Left lung (tissue), 4 donors: ENCODE measurements at regions not wholly inside any gene's neighbourhood (a gene's known extent, or its start where the extent isn't known, plus 50 kb on each side); places are given as distances from the start of the nearest gene placed in this dataset.

Experiments used
- ATAC-seq: fragments of 200-7000 bp; cut with Tn5 transposase; one replicate; pipeline ENCODE4 v1.9.1; 2020; ENCODE audit warnings: moderate library complexity
- DNase-seq, 4 donors: peaks; one replicate each; pipeline ENCODE4 v3.0.0-alpha.2; 2013 to 2020
- H3K27ac ChIP-seq, 2 donors: fragments of 200-600 bp; sonication (generic) in 1 of 2; one replicate each; pipeline versions ENCODE4 v1.5.0 to v1.8.0; 2020 to 2021
- H3K27me3 ChIP-seq, 2 donors: fragments of 200-600 bp; sonication (generic) in 1 of 2; one replicate each; pipeline versions ENCODE4 v1.5.0 to v1.8.0; 2020 to 2021
- H3K36me3 ChIP-seq, 2 donors: fragments of 200-600 bp; sonication (generic) in 1 of 2; one replicate each; pipeline versions ENCODE4 v1.5.0 to v1.8.0; 2020 to 2021
- H3K4me1 ChIP-seq, 2 donors: fragments of 200-600 bp; one replicate each; pipeline ENCODE4 v1.8.0; 2021
- H3K4me3 ChIP-seq, 2 donors: fragments of 200-600 bp; sonication (generic) in 1 of 2; one replicate each; pipeline versions ENCODE4 v1.5.0 to v1.8.0; 2020 to 2021; ENCODE audit warnings: mild to moderate bottlenecking in 1 of 2
- H3K9me3 ChIP-seq, 2 donors: fragments of 200-600 bp; sonication (generic) in 1 of 2; one replicate each; pipeline versions ENCODE4 v1.5.0 to v1.8.0; 2020 to 2021
- CTCF ChIP-seq, 2 donors: fragments of 200-600 bp; sonication (generic) in 1 of 2; IDR thresholded peaks; one replicate each; pipeline versions ENCODE4 v1.5.0 to v1.8.0; 2021; ENCODE audit warnings: antibody characterized with exemption in 2 of 2
- intact Hi-C, 2 donors: fragments of 100-400 bp; cut with DNase I; formaldehyde crosslinking; loops; one replicate each; pipeline versions ENCODE4 v1.11.2 to v1.14.2; 2022
- donor health status: DM: no; HTN: yes; CAD: no.
- donor health status: DM: no; HTN: no; CAD: no.

GRCh38 chr2:183919167-183919566, 679.2 kb upstream of the ZNF804A start:
- DNase-seq = no peak
- no peaks in the 10 kb centered on the region for H3K4me1 ChIP-seq

GRCh38 chr2:183919926-183920325, 678.4 kb upstream of the ZNF804A start:
- Histone ChIP-seq H3K4me1 (no peaks in the 10 kb centered on the region), H3K9me3 (peaks cover 0 to 8% of the 10 kb centered on the region in 2 donors), H3K27me3 (no peaks in the 10 kb centered on the region), H3K4me3 (no peak overlapping the region), H3K36me3 (no peaks in the 10 kb centered on the region), H3K27ac (no peak overlapping the region)
- intact Hi-C loops = no loop called here
- TF ChIP-seq CTCF (IDR thresholded peaks at IDR 0.05) = no peak
- ATAC-seq = no peak
- no peak for DNase-seq

More at GRCh38 chr2:183919167-183919566, 679.2 kb upstream of the ZNF804A start:
- peaks cover 0 to 8% of the 10 kb centered on the region in 2 donors for H3K9me3 ChIP-seq
- ATAC-seq = no peak
- H3K27ac ChIP-seq = no peak overlapping the region
- intact Hi-C loops = no loop called here
- H3K36me3 ChIP-seq = no peaks in the 10 kb centered on the region
- no peak overlapping the region for H3K4me3 ChIP-seq
- TF ChIP-seq CTCF (IDR thresholded peaks at IDR 0.05) = no peak
- H3K27me3 ChIP-seq = no peaks in the 10 kb centered on the region

DNA sequence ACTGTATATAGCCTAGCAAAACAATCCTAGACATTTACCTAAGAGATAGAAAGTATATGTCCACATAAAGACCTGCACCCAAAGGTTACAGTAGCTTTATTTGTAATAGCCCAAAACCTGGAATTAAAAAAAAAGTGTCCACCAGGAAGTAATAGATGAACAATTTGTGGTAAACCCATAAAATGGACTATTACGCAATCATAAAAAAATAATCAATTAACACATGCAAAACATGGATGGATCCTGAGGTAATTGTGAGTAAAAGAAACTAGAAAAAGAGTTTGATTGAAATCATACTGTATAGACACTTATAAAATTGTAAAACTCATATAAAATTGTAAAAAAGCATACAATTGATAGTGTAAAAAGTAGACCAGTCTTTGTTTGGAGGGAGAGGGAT, 673.0 kb upstream of the ZNF804A start:
- Histone ChIP-seq H3K9me3 (peaks cover 0 to 20% of the 10 kb centered on the region in 2 donors), H3K27me3 (no peaks in the 10 kb centered on the region)
- no peak for ATAC-seq

GRCh38 chr2:183926433-183926832, 671.9 kb upstream of the ZNF804A start:
- Histone ChIP-seq H3K9me3 (peaks cover 0 to 20% of the 10 kb centered on the region in 2 donors), H3K4me1 (no peaks in the 10 kb centered on the region), H3K36me3 (no peaks in the 10 kb centered on the region), H3K27me3 (no peaks in the 10 kb centered on the region), H3K27ac (no peak overlapping the region), H3K4me3 (no peak overlapping the region)
- ATAC-seq = no peak
- TF ChIP-seq CTCF (IDR thresholded peaks at IDR 0.05) = no peak
- DNase-seq = no peak
- intact Hi-C loops = no loop called here

More for the DNA sequence above, 673.0 kb upstream of the ZNF804A start:
- no peak overlapping the region for H3K4me3 ChIP-seq
- H3K27ac ChIP-seq = no peak overlapping the region
- no peaks in the 10 kb centered on the region for H3K4me1 ChIP-seq
- DNase-seq = no peak
- TF ChIP-seq CTCF (IDR thresholded peaks at IDR 0.05) = no peak
- intact Hi-C loops = no loop called here
- no peaks in the 10 kb centered on the region for H3K36me3 ChIP-seq

- H3K9me3 ChIP-seq = peaks cover 0 to 19% of the 10 kb centered on the region in 2 donors
- intact Hi-C loops = no loop called here
- no peak overlapping the region for H3K4me3 ChIP-seq
- DNase-seq = no peak
- H3K4me1 ChIP-seq = no peaks in the 10 kb centered on the region
- no peak overlapping the region for H3K27ac ChIP-seq
- no peak for TF ChIP-seq CTCF (IDR thresholded peaks at IDR 0.05)
- no peak for ATAC-seq
- no peaks in the 10 kb centered on the region for H3K27me3 ChIP-seq
- no peaks in the 10 kb centered on the region for H3K36me3 ChIP-seq
Observed at GRCh38 chr2:183927406-183928325, 670.7 kb upstream of the ZNF804A start.
